ENCODE measurements at regions not wholly inside any gene's neighbourhood (a gene's known extent, or its start where the extent isn't known, plus 50 kb on each side); places are given as distances from the start of the nearest gene placed in this dataset.
"Not testable (repeated sequence)": the region's sequence is repeated elsewhere in the genome, so short reads cannot be mapped to it uniquely, and the experiment has no call there.

DNA sequence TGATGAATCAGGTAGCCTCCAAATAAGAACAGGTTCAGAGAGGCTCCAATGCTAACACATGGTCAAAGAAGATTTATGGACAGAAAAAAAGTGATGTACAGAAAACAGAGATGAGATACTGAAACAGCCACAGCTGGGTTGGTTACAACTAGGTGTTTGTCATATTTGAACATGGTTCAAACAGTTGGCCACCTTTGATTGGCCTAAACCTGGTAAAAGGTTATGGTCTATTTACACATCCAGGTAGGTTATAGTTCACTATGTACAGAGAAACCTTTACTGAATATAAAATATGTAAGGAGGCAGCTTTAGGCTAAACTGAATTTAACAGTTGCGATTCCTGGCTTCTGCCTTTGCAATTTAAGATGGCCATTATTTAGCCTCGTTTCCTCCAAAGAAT is 134.0 kb upstream of the ZNF366 start:
- H3K4me3 ChIP-seq (ENCODE audit: low read length) = no peak overlapping the region
- no peaks in the 10 kb centered on the region for H3K36me3 ChIP-seq (ENCODE audit: control insufficient read depth, low read length)
- no peaks in the 10 kb centered on the region for H3F3A ChIP-seq (ENCODE audit: control insufficient read depth, insufficient read depth)
- H3K4me1 ChIP-seq (ENCODE audit: control insufficient read depth, low read length) = no peaks in the 10 kb centered on the region
- H3K27me3 ChIP-seq (ENCODE audit: control insufficient read depth, low read length) = no peaks in the 10 kb centered on the region
- H4K20me1 ChIP-seq (ENCODE audit: control insufficient read depth, insufficient read depth, low read depth, low read length) = no peaks in the 10 kb centered on the region
- H3K9me2 ChIP-seq (replicated peaks; ENCODE audit: control insufficient read depth, low read length) = no peaks in the 10 kb centered on the region
- TF ChIP-seq, protein P1, sequence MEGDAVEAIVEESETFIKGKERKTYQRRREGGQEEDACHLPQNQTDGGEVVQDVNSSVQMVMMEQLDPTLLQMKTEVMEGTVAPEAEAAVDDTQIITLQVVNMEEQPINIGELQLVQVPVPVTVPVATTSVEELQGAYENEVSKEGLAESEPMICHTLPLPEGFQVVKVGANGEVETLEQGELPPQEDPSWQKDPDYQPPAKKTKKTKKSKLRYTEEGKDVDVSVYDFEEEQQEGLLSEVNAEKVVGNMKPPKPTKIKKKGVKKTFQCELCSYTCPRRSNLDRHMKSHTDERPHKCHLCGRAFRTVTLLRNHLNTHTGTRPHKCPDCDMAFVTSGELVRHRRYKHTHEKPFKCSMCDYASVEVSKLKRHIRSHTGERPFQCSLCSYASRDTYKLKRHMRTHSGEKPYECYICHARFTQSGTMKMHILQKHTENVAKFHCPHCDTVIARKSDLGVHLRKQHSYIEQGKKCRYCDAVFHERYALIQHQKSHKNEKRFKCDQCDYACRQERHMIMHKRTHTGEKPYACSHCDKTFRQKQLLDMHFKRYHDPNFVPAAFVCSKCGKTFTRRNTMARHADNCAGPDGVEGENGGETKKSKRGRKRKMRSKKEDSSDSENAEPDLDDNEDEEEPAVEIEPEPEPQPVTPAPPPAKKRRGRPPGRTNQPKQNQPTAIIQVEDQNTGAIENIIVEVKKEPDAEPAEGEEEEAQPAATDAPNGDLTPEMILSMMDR (IDR thresholded peaks at IDR 0.05; ENCODE audit: low read depth, low read length, poor library complexity, severe bottlenecking) = no peak
- TF ChIP-seq EZH2phosphoT487 (IDR thresholded peaks at IDR 0.05; ENCODE audit: borderline replicate concordance, low read length) = no peak
- H3K9me3 ChIP-seq (ENCODE audit: control insufficient read depth, insufficient read depth, low read length) = no peaks in the 10 kb centered on the region
- H3K27ac ChIP-seq (ENCODE audit: low read depth, low read length) = no peak overlapping the region
- no peak overlapping the region for H3K4me2 ChIP-seq (ENCODE audit: low read length)
- no peaks in the 10 kb centered on the region for H3K79me2 ChIP-seq (ENCODE audit: control insufficient read depth, low read length)

DNA sequence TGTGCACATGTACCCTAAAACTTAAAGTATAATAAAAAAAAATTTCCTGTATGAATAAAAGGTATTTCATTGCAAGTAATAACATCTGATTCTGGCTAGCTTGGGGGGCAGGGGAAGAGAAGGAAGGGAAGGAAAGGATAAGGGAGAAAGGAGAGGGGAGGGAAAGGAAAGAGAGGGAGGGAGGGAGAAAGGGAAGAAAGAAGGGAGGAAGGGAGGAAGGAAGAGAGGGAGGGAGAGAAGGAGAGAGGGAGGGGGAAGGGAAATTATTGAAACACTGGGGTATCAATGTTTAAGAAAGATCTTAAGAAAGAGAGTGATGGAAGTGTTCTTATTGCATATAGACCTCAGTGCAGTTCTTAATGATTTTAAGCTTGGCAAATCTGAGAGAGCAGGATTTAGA is 129.8 kb upstream of the ZNF366 start:
- Histone ChIP-seq H3K79me2 (ENCODE audit: control insufficient read depth, low read length) (no peaks in the 10 kb centered on the region), H3K4me1 (ENCODE audit: control insufficient read depth, low read length) (no peaks in the 10 kb centered on the region), H3K9me3 (ENCODE audit: control insufficient read depth, insufficient read depth, low read length) (no peaks in the 10 kb centered on the region), H3K4me3 (ENCODE audit: low read length) (no peak overlapping the region), H3K27me3 (ENCODE audit: control insufficient read depth, low read length) (no peaks in the 10 kb centered on the region), H3K27ac (ENCODE audit: low read depth, low read length) (no peak overlapping the region), H3F3A (ENCODE audit: control insufficient read depth, insufficient read depth) (no peaks in the 10 kb centered on the region), H3K36me3 (ENCODE audit: control insufficient read depth, low read length) (no peaks in the 10 kb centered on the region), H3K4me2 (ENCODE audit: low read length) (no peak overlapping the region), H4K20me1 (ENCODE audit: control insufficient read depth, insufficient read depth, low read depth, low read length) (no peaks in the 10 kb centered on the region), H3K9me2 (replicated peaks; ENCODE audit: control insufficient read depth, low read length) (no peaks in the 10 kb centered on the region; the same call in 1 of the 2 replicates)
- no peak for TF ChIP-seq EZH2phosphoT487 (IDR thresholded peaks at IDR 0.05; ENCODE audit: borderline replicate concordance, low read length)
- TF ChIP-seq, protein P1 (IDR thresholded peaks at IDR 0.05; ENCODE audit: low read depth, low read length, poor library complexity, severe bottlenecking) = no peak

DNA sequence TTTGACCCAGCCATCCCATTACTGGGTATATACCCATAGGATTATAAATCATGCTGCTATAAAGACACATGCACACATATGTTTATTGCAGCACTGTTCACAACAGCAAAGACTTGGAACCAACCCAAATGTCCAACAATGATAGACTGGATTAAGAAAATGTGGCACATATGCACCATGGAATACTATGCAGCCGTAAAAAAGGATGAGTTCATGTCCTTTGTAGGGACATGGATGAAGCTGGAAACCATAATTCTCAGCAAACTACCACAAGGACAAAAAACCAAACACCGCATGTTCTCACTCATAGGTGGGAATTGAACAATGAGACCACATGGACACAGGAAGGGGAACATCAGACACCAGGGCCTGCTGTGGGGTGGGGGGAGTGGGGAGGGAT is 129.4 kb upstream of the ZNF366 start:
- not testable (repeated sequence) for H3K4me2 ChIP-seq (ENCODE audit: low read length); H3K27me3 ChIP-seq (ENCODE audit: control insufficient read depth, low read length); H3K9me2 ChIP-seq (replicated peaks; ENCODE audit: control insufficient read depth, low read length); H3K27ac ChIP-seq (ENCODE audit: low read depth, low read length); H3K36me3 ChIP-seq (ENCODE audit: control insufficient read depth, low read length); H3K4me1 ChIP-seq (ENCODE audit: control insufficient read depth, low read length); H3F3A ChIP-seq (ENCODE audit: control insufficient read depth, insufficient read depth); H4K20me1 ChIP-seq (ENCODE audit: control insufficient read depth, insufficient read depth, low read depth, low read length); H3K9me3 ChIP-seq (ENCODE audit: control insufficient read depth, insufficient read depth, low read length); H3K79me2 ChIP-seq (ENCODE audit: control insufficient read depth, low read length); H3K4me3 ChIP-seq (ENCODE audit: low read length)

DNA sequence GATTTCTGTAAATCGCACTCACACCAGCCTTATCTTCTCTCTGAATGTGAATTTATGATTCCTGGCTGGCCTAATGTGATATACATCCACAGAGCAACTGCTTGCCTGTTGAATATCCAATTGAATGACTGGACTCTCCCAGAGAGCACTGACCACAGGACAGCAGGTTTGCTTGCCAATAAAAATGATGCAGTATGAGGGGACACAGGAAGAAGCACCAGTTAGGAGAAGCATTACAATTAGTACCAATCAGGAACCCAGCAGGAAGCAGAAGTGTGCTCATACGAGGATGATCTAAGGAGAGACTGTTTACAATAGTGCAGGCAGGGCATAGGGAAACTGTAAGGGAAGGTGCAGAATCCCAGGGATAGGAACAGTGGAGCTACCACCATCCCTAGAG is 127.2 kb upstream of the ZNF366 start:
- TF ChIP-seq EZH2phosphoT487 (IDR thresholded peaks at IDR 0.05; ENCODE audit: borderline replicate concordance, low read length) = no peak
- no peaks in the 10 kb centered on the region for H3K9me3 ChIP-seq (ENCODE audit: control insufficient read depth, insufficient read depth, low read length)
- no peaks in the 10 kb centered on the region for H3K36me3 ChIP-seq (ENCODE audit: control insufficient read depth, low read length)
- no peaks in the 10 kb centered on the region for H3K27me3 ChIP-seq (ENCODE audit: control insufficient read depth, low read length)
- H3K27ac ChIP-seq (ENCODE audit: low read depth, low read length) = no peak overlapping the region
- no peak overlapping the region for H3K4me2 ChIP-seq (ENCODE audit: low read length)
- no peaks in the 10 kb centered on the region for H3K4me1 ChIP-seq (ENCODE audit: control insufficient read depth, low read length)
- no peak overlapping the region for H3K4me3 ChIP-seq (ENCODE audit: low read length)
- no peaks in the 10 kb centered on the region for H3K79me2 ChIP-seq (ENCODE audit: control insufficient read depth, low read length)
- no peaks in the 10 kb centered on the region; the same call in 1 of the 2 replicates for H3K9me2 ChIP-seq (replicated peaks; ENCODE audit: control insufficient read depth, low read length)
- no peaks in the 10 kb centered on the region for H4K20me1 ChIP-seq (ENCODE audit: control insufficient read depth, insufficient read depth, low read depth, low read length)
- no peaks in the 10 kb centered on the region for H3F3A ChIP-seq (ENCODE audit: control insufficient read depth, insufficient read depth)
